IPS DF 4.7 (cell line): ENCODE measurements at regions not wholly inside any gene's neighbourhood (a gene's known extent, or its start where the extent isn't known, plus 50 kb on each side); places are given as distances from the start of the nearest gene placed in this dataset.

Source experiments
- DNase-seq: peaks from one replicate; pipeline ENCODE4 v3.0.0-alpha.2; 2013; ENCODE audit warnings: low spot score; ENCODE audit errors: extremely low read depth

GRCh38 chr10:131685007-131685406 is 215.8 kb upstream of the PPP2R2D start:
- DNase-seq = no peak

DNA sequence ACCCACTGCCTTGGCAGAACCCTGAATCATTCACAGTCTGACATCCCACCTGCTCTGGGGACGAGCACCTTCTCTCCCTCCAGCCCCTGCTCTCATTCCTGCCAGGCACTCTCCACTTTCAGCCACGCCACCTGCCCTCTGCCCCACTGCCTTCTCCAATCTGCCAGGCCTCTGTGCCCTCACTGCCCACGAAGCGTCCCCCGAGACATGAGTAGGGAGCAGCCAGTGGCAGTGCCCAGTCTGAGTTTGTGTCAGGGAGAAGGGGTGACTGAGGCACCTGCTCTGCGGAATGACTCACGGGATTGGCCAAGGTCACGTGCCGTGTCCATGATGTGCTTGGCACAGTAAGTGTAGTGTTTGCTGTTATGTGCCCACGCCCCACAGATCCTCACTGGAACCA is 215.2 kb upstream of the PPP2R2D start:
- DNase-seq = no peak

DNA sequence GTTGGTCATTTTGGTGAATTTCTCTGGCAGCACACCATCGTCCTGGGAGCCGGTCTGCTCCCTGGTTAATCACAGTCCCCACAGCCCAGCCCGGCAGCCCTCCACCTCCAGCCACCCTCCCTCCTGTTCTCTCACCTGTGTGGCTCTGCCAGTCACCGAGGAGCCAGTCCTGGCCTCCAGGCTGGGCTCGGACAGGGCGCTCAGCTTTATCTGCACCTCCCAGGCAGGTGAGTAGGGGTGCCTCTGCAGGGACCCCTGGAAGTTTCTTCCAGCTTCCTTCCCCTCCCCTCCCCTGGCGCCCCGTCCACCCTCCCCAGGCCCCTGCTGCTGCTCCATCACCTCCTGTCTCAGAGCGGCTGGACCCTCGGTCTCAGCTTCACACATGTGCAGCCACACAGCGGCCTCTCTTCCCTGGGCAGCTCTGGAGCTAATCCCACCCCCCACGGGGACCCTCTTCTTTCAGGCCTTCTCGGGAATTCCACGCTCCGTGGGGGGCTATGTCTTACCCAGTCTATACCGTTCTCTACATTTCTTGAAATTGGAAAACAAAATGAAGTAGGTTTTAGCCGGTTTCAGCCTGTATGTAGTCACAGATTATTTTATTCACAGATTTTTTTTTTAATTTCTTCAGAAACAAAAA is 213.9 kb upstream of the PPP2R2D start:
- DNase-seq = no peak

- DNase-seq = no peak
These were observed 212.5 kb upstream of the PPP2R2D start for GRCh38 chr10:131688304-131688703.

- DNase-seq = no peak
These were observed 211.8 kb upstream of the PPP2R2D start for GRCh38 chr10:131689016-131689415.

DNA sequence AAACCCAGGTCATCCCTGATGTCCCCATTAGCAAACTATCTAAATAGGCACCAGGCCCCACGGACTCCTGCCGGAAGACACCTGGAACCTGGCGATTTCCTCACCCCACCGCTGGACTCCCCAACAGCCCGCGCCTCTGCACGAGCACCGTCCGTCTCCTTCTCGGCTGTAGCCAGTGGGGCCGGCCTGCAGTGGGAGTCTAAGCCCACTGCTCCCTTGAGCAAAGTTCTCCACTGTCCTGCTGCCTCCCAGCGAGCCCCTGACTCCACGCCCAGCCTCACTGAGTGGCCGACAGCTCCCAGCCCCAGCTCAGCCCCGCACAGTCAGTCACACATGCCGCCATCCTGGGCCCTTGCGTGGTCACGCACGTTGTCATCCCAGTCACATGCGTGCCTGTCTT is 211.3 kb upstream of the PPP2R2D start:
- DNase-seq = no peak

DNA sequence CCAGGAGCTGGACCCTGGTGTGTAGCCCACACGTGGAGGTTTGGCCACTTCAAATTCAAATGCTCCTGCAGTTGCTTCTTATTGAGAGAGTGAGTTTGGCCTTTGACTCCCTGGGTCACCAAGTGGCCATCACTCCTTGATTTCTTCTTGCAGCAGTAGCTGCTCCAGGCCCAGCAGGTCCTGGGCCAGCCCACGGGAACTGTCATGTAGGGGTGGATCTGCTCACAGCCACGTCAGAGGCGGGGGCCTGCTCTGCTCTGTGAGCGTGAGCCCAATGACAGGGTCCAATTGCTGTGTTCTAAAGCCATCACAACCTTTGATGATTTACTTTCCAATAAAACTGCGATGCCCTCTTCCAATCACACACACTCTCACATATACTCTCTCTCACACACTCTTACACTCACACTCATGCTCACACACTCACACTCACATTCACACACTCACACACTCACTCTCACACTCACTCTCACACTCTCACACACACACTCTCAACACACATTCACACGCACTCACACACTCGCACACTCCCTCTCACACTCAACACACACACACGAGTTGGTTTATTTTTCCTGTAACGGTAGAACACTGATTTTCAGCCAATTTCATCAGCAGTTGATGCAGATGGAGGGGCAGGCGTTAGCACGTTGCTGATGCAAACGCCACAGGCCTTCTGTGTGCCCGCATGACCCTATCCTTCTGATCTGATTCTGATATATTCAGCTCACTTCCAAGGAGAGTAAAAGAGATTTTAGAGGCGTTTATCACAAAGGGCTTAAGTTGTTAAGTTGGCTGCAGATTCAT is 210.7 kb upstream of the PPP2R2D start:
- DNase-seq = no peak

DNA sequence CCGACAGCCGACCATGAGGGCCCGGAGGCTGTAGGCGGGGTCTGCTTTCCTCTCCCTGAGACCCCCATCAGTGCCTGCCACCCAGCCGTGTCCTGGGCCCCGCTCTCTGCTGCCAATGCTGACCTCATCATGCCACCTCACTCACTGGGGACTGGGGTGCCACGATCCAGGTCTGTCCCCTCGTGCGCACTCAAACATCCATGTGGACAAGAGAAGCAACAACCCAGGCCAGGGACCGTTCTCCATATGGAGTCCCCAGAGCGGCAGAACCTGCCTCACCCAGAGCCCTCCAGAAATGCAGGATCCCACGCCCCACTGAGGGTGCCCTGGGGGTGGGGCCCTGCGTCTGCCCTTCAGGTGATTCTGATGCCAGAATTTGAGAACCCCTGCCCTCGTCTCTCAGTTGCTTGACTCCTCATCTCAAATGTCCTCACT is 210.0 kb upstream of the PPP2R2D start:
- DNase-seq = no peak

DNA sequence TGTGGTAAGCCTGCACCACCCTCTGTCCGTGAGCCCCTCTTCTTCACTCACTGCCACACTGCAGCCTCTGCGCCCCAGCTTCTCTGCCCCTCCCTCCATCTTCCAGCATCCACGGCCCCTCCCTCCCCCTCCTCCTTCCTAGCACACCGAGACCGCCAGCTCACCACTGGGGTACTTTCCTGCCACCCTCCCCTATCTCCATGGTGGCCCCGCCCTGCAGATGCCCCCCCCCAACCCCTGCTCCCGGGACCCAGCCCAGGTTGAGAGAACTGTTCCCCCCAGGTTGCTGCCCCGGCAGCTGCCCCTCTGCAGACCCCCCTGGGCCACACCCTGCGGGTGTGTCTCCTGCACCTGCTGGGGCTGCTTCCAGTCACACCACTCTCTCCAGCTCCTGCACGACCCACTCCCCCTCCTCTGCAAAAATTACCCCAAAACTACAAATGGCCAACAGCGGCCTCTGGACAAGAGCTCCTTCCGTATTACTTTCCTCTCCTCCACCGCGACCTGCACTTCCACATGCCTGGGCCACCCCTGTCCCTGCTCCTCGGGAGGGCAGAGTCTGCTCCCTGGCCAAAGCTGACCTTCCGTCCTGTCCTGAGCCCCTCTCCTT is 209.2 kb upstream of the PPP2R2D start:
- DNase-seq = no peak

DNA sequence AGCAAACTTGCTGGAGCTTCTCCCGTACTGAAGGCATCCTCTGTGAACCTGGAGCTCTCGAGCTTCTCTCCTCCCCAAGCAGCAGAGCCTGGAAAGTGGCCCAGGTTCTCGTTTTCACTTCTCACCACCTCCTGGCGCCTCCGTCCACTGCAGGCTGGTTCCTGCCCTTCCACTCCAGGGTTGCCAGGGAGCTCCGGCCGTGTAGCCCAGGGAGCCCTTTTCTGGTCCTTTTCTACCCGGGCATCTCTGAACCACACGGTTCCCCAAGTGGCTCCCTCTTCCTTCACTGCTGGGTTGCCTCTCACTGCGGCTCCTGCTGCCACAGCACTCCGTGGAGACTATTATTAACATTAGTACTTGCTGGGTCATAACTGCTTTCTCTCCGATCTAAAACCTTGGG is 208.6 kb upstream of the PPP2R2D start:
- no peak for DNase-seq

GRCh38 chr10:131692686-131693334 is 208.0 kb upstream of the PPP2R2D start:
- no peak for DNase-seq

DNA sequence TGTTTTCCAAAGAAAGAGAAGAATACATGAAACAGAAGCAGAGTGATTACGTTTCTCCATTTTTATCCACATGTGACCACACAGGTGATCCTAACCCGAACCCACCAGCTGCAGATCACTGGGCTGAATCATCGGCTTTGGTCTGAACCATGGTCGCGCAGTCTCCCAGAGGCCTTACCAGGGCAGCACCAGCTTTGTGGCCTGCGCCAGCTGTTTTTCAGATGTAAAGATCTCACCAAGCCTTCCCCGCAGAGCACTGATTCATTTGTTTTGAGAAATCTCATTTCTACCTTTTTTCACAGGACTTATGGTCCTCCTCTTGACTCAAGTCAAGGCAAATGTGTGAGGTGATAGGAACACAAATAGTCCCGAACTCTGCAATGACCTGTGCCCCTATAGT is 207.0 kb upstream of the PPP2R2D start:
- no peak for DNase-seq

DNA sequence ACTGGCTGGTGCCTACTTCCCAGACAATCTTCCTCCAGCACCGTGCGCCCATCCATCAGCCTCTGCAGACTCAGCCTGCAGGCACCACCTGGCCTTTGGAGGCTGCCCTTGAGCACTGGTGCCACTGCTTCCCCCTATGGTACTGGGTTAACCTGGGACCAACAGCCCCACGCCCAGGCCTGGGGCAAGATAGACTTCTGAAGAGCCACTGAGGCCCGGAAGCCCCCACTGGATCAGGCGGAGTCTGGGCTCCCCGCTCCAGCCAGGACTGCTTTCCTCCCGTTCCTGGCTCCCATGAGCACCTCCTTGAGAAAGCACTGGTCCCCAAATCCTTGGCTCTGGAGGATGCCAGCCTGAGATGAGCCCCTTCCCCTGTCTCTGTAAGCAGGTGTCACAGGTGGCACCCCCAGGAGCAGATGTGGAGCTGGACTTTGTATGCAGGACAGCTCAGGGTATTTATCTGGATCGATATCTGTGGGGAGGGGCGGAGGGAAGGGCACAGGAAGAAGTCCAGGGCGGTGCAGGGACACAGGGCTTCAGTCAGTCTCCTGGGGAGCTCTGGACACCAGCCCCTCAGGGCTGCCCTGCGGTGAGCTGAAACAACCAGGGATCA is 206.5 kb upstream of the PPP2R2D start:
- DNase-seq = no peak

DNA sequence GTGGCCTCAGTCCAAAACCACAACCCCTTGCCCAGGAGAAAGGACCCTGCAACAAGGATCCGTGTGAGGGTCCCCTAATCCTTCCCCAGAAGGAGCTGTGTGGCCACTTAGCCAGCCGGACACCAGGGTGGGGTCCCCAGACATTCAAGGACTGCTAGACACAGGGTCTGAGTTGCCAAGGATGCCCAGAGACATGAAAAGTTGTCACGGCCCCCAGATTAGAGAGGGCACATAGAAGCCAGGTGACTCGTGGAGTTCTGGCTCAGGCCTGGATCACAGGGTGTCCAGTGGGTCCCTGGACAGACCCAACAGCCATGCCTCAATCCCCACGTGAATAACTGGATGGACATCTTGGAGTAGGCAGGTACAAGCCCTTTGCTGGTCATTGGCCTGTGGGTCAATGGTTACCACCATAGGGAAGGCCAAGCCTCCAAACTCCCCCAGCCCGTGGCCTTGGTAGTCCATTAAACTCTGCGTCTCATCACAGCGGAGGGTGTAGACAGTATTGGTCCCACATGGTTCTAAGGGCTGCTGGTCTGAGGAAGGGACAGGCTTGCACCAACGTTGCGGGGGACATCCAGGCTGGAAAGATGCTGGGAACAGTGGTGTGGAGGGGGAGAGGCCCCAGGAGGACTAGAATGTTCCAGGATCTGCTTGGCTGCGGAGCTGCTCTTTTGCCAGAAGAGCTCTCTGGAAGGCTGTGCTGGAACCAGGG is 205.9 kb upstream of the PPP2R2D start:
- no peak for DNase-seq

DNA sequence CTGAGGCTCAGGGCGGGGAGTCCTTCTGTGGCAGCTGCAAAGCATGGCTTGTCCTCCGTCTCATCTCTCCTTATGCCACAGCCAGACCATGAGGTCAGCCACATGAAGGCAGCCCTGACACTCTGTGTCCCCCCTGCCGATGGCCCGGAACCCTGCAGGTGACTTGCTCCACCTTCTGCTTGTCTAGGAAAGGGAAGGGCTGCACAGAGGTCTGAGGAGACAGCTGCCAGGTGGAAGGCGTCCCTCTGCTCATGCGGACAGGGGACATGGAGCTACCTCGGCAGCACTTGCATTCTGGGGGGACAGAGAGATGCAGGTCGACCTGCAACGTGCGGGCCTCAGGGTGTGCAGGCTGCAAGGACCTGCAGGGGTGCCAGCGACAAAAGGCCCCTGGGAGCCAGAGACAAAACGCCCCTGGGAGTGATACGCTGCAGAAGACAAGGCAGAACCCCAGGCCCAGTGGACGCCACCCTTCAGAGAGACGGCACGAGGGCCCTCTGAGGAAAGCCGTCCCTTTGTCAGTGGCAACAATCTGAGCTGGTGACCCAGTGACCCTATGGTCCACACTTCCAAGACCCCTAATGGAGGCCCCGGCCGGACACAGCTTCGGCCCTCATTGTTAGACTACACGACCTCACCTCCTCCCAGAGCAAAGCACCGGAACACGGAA is 205.2 kb upstream of the PPP2R2D start:
- DNase-seq = no peak

GRCh38 chr10:131697476-131698128 is 203.2 kb upstream of the PPP2R2D start:
- no peak for DNase-seq

DNA sequence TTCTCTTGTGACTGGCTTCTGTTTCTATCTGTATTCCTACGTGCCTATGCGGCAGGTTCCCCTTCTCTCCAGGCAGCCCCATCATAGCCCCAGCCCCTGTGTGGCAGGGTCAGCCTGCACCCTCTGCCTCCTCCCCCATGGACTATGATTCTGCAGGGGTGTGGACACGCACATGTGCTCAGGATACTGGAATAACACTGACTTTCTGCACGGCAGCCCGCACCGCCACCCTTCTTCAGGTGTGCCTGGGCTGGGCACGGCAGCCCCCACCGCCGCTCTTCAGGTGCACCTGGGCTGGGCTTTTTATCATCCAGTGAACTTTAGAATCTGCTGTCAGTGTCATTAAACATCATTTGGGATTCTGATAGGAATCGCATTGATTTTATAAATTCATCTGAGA is 202.6 kb upstream of the PPP2R2D start:
- no peak for DNase-seq

- DNase-seq = no peak
These were observed 201.8 kb upstream of the PPP2R2D start for GRCh38 chr10:131698986-131699385.

- no peak for DNase-seq
These were observed 200.8 kb upstream of the PPP2R2D start for GRCh38 chr10:131700032-131700431.

- DNase-seq = no peak
These were observed 200.3 kb upstream of the PPP2R2D start for GRCh38 chr10:131700506-131700905.
